GM18909 (cell line): ENCODE measurements at regions not wholly inside any gene's neighbourhood (a gene's known extent, or its start where the extent isn't known, plus 50 kb on each side); places are given as distances from the start of the nearest gene placed in this dataset.

Experiments used
- ATAC-seq: cut with Tn5 transposase; IDR thresholded peaks from one replicate; pipeline ENCODE4 v1.9.1; 2021; ENCODE audit warnings: mild to moderate bottlenecking; ENCODE audit not compliant: unreplicated experiment, poor library complexity

- no peak for ATAC-seq
Measured at GRCh38 chr22:19637408-19638281, 76.7 kb upstream of the SEPTIN5 start.

GRCh38 chr22:19638282-19639015 lies 75.9 kb upstream of the SEPTIN5 start:
- no peak for ATAC-seq

GRCh38 chr22:19639610-19640135 lies 74.6 kb upstream of the SEPTIN5 start:
- no peak for ATAC-seq

GRCh38 chr22:19640306-19640705 lies 74.0 kb upstream of the SEPTIN5 start:
- no peak for ATAC-seq

- no peak for ATAC-seq
Measured at GRCh38 chr22:19641254-19641982, 72.9 kb upstream of the SEPTIN5 start.

- no peak for ATAC-seq
Measured at GRCh38 chr22:19641983-19642451, 72.3 kb upstream of the SEPTIN5 start.

GRCh38 chr22:19643448-19644313 lies 70.6 kb upstream of the SEPTIN5 start:
- no peak for ATAC-seq

GRCh38 chr22:19644314-19645223 lies 69.7 kb upstream of the SEPTIN5 start:
- ATAC-seq = no peak

GRCh38 chr22:19645391-19645790 lies 68.9 kb upstream of the SEPTIN5 start:
- no peak for ATAC-seq

- ATAC-seq = no peak
Measured at GRCh38 chr22:19645905-19646304, 68.4 kb upstream of the SEPTIN5 start.

- no peak for ATAC-seq
Measured at GRCh38 chr22:19646383-19646782, 67.9 kb upstream of the SEPTIN5 start.

GRCh38 chr22:19648419-19648929 lies 65.8 kb upstream of the SEPTIN5 start:
- no peak for ATAC-seq

GRCh38 chr22:19652316-19652715 lies 62.0 kb upstream of the SEPTIN5 start:
- ATAC-seq = no peak

- no peak for ATAC-seq
Measured at GRCh38 chr22:19654338-19654987, 59.8 kb upstream of the SEPTIN5 start.

GRCh38 chr22:19655399-19655798 lies 58.9 kb upstream of the SEPTIN5 start:
- no peak for ATAC-seq

- ATAC-seq = no peak
Measured at GRCh38 chr22:19656541-19657251, 57.6 kb upstream of the SEPTIN5 start.
